OCI-LY3 (cell line): ENCODE measurements at regions not wholly inside any gene's neighbourhood (a gene's known extent, or its start where the extent isn't known, plus 50 kb on each side); places are given as distances from the start of the nearest gene placed in this dataset.

Experiments used
- H2AFZ ChIP-seq: fragments of 200-600, 300-600 bp; shearing (Covaris generic); 2 replicates; pipeline ENCODE4 v1.6.0; 2014; ENCODE audit warnings: antibody characterized with exemption, low read depth, low read length
- H3K27ac ChIP-seq: fragments of 200-600, 300-600 bp; sonication (generic); 2 replicates; pipeline ENCODE4 v1.5.1; 2014; ENCODE audit warnings: mild to moderate bottlenecking, low read length, moderate library complexity, mixed read lengths
- H3K27me3 ChIP-seq: fragments of 200-600, 300-600 bp; sonication (generic); 2 replicates; pipeline ENCODE4 v1.6.1; 2014; ENCODE audit warnings: low read depth, low read length, mixed read lengths
- H3K36me3 ChIP-seq: fragments of 200-600, 300-600 bp; sonication (generic); replicated peaks from 2 replicates; pipeline ENCODE3; 2014; ENCODE audit warnings: low read depth, low read length, mixed read lengths
- H3K4me1 ChIP-seq: fragments of 300-600, 200-600 bp; sonication (generic); 2 replicates; pipeline ENCODE4 v1.6.1; 2014; ENCODE audit warnings: low read length, mixed read lengths
- H3K4me2 ChIP-seq: fragments of 200-600, 300-600 bp; sonication (generic); 2 replicates; pipeline ENCODE4 v1.6.1; 2014; ENCODE audit warnings: low read length, mixed read lengths
- H3K4me3 ChIP-seq: fragments of 300-600, 200-600 bp; sonication (generic); 2 replicates; pipeline ENCODE4 v1.5.1; 2014; ENCODE audit warnings: antibody characterized with exemption, mild to moderate bottlenecking, low read length, moderate library complexity
- H3K79me2 ChIP-seq: fragments of 300-600, 200-600 bp; shearing (Covaris generic); 2 replicates; pipeline ENCODE4 v1.6.1; 2014; ENCODE audit warnings: mild to moderate bottlenecking, low read length, mixed read lengths
- H3K9ac ChIP-seq: fragments of 300-600, 200-600 bp; shearing (Covaris generic); 2 replicates; pipeline ENCODE4 v1.6.0; 2014; ENCODE audit warnings: mild to moderate bottlenecking, low read length, moderate library complexity
- H3K9me3 ChIP-seq: fragments of 200-600, 300-600 bp; shearing (Covaris generic); 2 replicates; pipeline ENCODE4 v1.6.1; 2014; ENCODE audit warnings: low read length, mixed read lengths; ENCODE audit not compliant: insufficient read depth
- H4K20me1 ChIP-seq: fragments of 200-600, 300-600 bp; sonication (generic); 2 replicates; pipeline ENCODE4 v1.6.1; 2016; ENCODE audit warnings: low read length, mixed read lengths; ENCODE audit not compliant: insufficient read depth
- EZH2phosphoT487 ChIP-seq: fragments of 200-600 bp; shearing (Covaris generic); IDR thresholded peaks from 2 replicates; pipeline ENCODE4 v1.6.1; 2018; ENCODE audit warnings: antibody characterized with exemption, mixed run types, low read depth
- TF ChIP-seq, protein P1 (sequence below): fragments of 200-600, 300-600 bp; sonication (generic); IDR thresholded peaks from 2 replicates; pipeline ENCODE4 v1.5.1; 2014; ENCODE audit warnings: antibody characterized with exemption, low read length, low read depth

DNA sequence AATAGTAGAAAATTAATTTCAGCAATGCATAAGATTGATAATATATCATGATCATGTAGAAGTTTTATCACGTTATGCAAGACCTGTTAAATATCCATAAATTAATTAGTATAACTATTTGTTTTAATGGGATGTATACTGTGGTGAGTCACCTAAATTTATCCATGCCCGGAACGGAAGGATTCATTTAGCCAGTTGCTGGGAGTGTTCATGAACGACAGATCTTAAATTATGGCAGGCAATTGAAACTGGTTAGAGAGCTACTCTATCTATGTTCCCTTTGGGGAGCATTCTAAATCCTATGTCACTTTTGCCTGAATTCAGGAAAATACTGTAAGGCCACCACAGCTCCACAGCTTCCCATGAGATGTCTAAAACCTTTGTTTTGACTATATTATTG is 1950.5 kb upstream of the AGA start:
- Histone ChIP-seq H2AFZ (no peak overlapping the region), H3K79me2 (no peaks in the 10 kb centered on the region), H3K4me1 (no peaks in the 10 kb centered on the region), H3K36me3 (no peaks in the 10 kb centered on the region), H3K27me3 (no peaks in the 10 kb centered on the region), H3K9me3 (no peaks in the 10 kb centered on the region), H3K4me2 (no peak overlapping the region), H3K27ac (no peak overlapping the region), H3K9ac (no peak overlapping the region), H4K20me1 (no peaks in the 10 kb centered on the region), H3K4me3 (no peak overlapping the region)
- TF ChIP-seq, protein P1, sequence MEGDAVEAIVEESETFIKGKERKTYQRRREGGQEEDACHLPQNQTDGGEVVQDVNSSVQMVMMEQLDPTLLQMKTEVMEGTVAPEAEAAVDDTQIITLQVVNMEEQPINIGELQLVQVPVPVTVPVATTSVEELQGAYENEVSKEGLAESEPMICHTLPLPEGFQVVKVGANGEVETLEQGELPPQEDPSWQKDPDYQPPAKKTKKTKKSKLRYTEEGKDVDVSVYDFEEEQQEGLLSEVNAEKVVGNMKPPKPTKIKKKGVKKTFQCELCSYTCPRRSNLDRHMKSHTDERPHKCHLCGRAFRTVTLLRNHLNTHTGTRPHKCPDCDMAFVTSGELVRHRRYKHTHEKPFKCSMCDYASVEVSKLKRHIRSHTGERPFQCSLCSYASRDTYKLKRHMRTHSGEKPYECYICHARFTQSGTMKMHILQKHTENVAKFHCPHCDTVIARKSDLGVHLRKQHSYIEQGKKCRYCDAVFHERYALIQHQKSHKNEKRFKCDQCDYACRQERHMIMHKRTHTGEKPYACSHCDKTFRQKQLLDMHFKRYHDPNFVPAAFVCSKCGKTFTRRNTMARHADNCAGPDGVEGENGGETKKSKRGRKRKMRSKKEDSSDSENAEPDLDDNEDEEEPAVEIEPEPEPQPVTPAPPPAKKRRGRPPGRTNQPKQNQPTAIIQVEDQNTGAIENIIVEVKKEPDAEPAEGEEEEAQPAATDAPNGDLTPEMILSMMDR = no peak
- no peak for TF ChIP-seq EZH2phosphoT487

GRCh38 chr4:179398414-179398813 is 1956.2 kb upstream of the AGA start:
- Histone ChIP-seq H3K9me3 (no peaks in the 10 kb centered on the region), H3K27ac (no peak overlapping the region), H3K79me2 (no peaks in the 10 kb centered on the region), H3K4me3 (no peak overlapping the region), H3K4me1 (no peaks in the 10 kb centered on the region), H3K9ac (no peak overlapping the region), H3K27me3 (no peaks in the 10 kb centered on the region), H4K20me1 (no peaks in the 10 kb centered on the region), H3K4me2 (no peak overlapping the region), H3K36me3 (no peaks in the 10 kb centered on the region), H2AFZ (no peak overlapping the region)
- TF ChIP-seq, protein P1 = no peak
- TF ChIP-seq EZH2phosphoT487 = no peak

- no peak overlapping the region for H3K27ac ChIP-seq
- H3K79me2 ChIP-seq = no peaks in the 10 kb centered on the region
- H4K20me1 ChIP-seq = no peaks in the 10 kb centered on the region
- no peak overlapping the region for H3K9ac ChIP-seq
- H3K27me3 ChIP-seq = no peaks in the 10 kb centered on the region
- H3K4me2 ChIP-seq = no peak overlapping the region
- TF ChIP-seq EZH2phosphoT487 = no peak
- TF ChIP-seq, protein P1 = no peak
- H3K4me3 ChIP-seq = no peak overlapping the region
- H3K36me3 ChIP-seq = no peaks in the 10 kb centered on the region
- no peaks in the 10 kb centered on the region for H3K9me3 ChIP-seq
- no peaks in the 10 kb centered on the region for H3K4me1 ChIP-seq
- no peak overlapping the region for H2AFZ ChIP-seq
Observed at GRCh38 chr4:179399054-179399782, 1957.0 kb upstream of the AGA start.

DNA sequence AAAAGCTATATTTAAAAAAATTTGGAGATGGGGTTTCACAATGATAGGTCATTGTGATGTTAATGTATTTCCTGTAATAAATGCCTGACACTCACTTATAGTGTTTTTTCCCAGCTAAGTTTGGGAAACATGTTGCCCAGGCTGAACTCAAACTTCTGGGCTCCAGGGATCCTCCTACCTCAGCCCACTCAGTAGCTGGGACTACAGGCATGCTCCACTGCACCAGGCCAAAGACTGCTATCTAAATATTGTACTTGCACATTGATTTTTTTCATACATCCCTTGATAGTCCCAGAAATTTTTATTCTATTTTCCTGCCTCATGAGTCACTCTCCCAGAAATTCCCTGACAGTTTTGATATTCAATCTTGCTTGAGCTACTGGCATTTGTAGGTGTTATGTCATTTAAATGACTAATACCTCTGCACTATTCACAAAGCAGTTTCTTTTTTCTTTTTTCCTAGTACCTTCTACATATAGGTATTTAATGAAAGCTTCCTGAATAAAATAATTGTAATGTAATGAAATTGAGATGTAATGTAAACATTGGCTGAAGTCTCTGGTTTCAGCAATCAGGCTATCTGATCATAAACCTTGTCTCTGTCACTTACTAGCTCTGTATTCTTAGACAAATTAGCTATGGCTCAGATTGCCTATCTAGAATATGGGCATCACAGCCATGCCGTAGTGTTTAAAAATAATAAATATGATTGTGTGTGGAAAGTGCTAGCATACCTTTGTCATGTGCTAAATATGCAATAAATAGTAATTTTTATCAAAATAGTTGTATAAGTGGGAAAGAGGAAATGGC is 1973.0 kb upstream of the AGA start:
- H3K9ac ChIP-seq = no peak overlapping the region
- H3K27me3 ChIP-seq = no peaks in the 10 kb centered on the region
- H3K27ac ChIP-seq = no peak overlapping the region
- no peaks in the 10 kb centered on the region for H3K79me2 ChIP-seq
- TF ChIP-seq, protein P1 = no peak
- no peak for TF ChIP-seq EZH2phosphoT487
- H2AFZ ChIP-seq = no peak overlapping the region
- no peak overlapping the region for H3K4me2 ChIP-seq
- H3K4me3 ChIP-seq = no peak overlapping the region
- no peaks in the 10 kb centered on the region for H3K36me3 ChIP-seq
- H4K20me1 ChIP-seq = no peaks in the 10 kb centered on the region
- H3K9me3 ChIP-seq = no peaks in the 10 kb centered on the region
- H3K4me1 ChIP-seq = no peaks in the 10 kb centered on the region
